ENCODE measurements at regions not wholly inside any gene's neighbourhood (a gene's known extent, or its start where the extent isn't known, plus 50 kb on each side); places are given as distances from the start of the nearest gene placed in this dataset.

- intact Hi-C loops (cut with DNase I; ENCODE audit: low total_unique reads) = no loop called here
- TF ChIP-seq CTCF (IDR thresholded peaks at IDR 0.05) (no peak), POLR2A (IDR thresholded peaks at IDR 0.05) (no peak)
- H3K4me3 ChIP-seq (ENCODE audit: low read depth, poor library complexity, severe bottlenecking) = no peak overlapping the region
- DNase-seq (ENCODE audit: low spot score in 2 of 2) = no peak
Observed at GRCh38 chr4:156322592-156322991, 368.9 kb upstream of the CTSO start.

- no peak for DNase-seq (ENCODE audit: low spot score in 2 of 2)
- no peak overlapping the region for H3K4me3 ChIP-seq (ENCODE audit: low read depth, poor library complexity, severe bottlenecking)
- TF ChIP-seq CTCF (IDR thresholded peaks at IDR 0.05) (no peak), POLR2A (IDR thresholded peaks at IDR 0.05) (no peak)
- intact Hi-C loops (cut with DNase I; ENCODE audit: low total_unique reads) = no loop called here
- 76 to 79% methylated on average over 2 of the region's 2 CpGs for WGBS, 2 donors
Observed at GRCh38 chr4:156321203-156321602, 367.5 kb upstream of the CTSO start.

- TF ChIP-seq CTCF (IDR thresholded peaks at IDR 0.05) (no peak), POLR2A (IDR thresholded peaks at IDR 0.05) (no peak)
- DNase-seq (ENCODE audit: low spot score in 2 of 2) = no peak
- intact Hi-C loops (cut with DNase I; ENCODE audit: low total_unique reads) = no loop called here
- no peak overlapping the region for H3K4me3 ChIP-seq (ENCODE audit: low read depth, poor library complexity, severe bottlenecking)
- WGBS, 2 donors = 10 to 20% methylated on average over 2 of the region's 2 CpGs
Observed at GRCh38 chr4:156313497-156313896, 359.8 kb upstream of the CTSO start.

- DNase-seq (ENCODE audit: low spot score in 2 of 2) = no peak
- TF ChIP-seq CTCF (IDR thresholded peaks at IDR 0.05) (no peak), POLR2A (IDR thresholded peaks at IDR 0.05) (no peak)
- intact Hi-C loops (cut with DNase I; ENCODE audit: low total_unique reads) = no loop called here
- H3K4me3 ChIP-seq (ENCODE audit: low read depth, poor library complexity, severe bottlenecking) = no peak overlapping the region
- 21 to 25% methylated on average over 3 of the region's 3 CpGs for WGBS, 2 donors
Observed at GRCh38 chr4:156312261-156312847, 358.7 kb upstream of the CTSO start.

GRCh38 chr4:156309031-156309430 is 355.4 kb upstream of the CTSO start:
- intact Hi-C loops (cut with DNase I; ENCODE audit: low total_unique reads) = no loop called here
- TF ChIP-seq POLR2A (IDR thresholded peaks at IDR 0.05) = no peak
- H3K4me3 ChIP-seq (ENCODE audit: low read depth, poor library complexity, severe bottlenecking) = no peak overlapping the region
- no peak for DNase-seq (ENCODE audit: low spot score in 2 of 2)

DNA sequence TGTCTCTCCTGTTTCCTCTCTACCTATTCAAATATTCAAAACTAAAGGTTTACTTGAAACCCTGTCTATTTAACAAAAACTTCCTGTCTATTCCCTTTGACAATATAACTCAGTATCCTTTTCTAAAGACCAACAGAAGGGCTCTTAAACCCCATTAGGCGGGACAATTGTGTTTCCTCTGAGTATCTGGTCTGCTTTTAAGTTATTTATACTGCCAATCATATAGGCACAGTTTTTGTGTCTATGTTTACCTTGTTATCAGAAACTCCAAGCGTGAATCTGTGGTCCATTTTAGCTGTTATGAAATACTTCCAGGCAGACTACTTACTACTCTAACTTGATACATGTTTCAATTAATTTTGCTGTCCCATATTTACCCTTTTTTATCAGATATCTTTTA is 350.0 kb upstream of the CTSO start:
- TF ChIP-seq POLR2A (IDR thresholded peaks at IDR 0.05) = no peak
- no peak for TF ChIP-seq CTCF (IDR thresholded peaks at IDR 0.05)
- WGBS, 2 donors = 86 to 88% methylated on average over 2 of the region's 2 CpGs
- intact Hi-C loops (cut with DNase I; ENCODE audit: low total_unique reads) = no loop called here
- H3K4me3 ChIP-seq (ENCODE audit: low read depth, poor library complexity, severe bottlenecking) = no peak overlapping the region
- no peak for DNase-seq (ENCODE audit: low spot score in 2 of 2)

Measured in lower leg skin (tissue), 4 donors.